ENCODE measurements at regions not wholly inside any gene's neighbourhood (a gene's known extent, or its start where the extent isn't known, plus 50 kb on each side); places are given as distances from the start of the nearest gene placed in this dataset.
"Not testable (repeated sequence)": the region's sequence is repeated elsewhere in the genome, so short reads cannot be mapped to it uniquely, and the experiment has no call there.

- TF ChIP-seq CTCF (IDR thresholded peaks at IDR 0.05) = no peak
- no peak for DNase-seq (ENCODE audit: low spot score)
- ATAC-seq (ENCODE audit: low FRiP score) = no peak
Observed at GRCh38 chr6:66094615-66095014, 387.6 kb upstream of the EYS start.

DNA sequence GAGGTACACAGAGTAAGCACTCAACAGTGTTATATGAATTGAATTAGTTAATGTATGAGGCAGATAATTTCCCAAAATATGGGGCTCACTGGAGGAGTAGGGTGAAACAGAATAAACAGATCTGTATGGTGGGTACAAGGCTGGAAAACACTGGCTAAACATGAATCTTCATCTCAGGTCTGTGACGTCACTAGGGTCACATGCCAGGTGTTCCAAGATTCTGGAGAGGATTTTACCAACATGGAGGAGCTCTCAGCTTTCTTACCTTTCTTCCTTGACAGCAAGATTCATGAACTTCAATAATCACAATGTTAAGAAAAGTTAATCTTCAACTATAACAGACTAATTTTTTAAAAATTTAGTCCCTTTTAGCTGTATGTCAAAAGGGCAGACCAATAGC, 385.3 kb upstream of the EYS start:
- DNase-seq (ENCODE audit: low spot score); ATAC-seq (ENCODE audit: low FRiP score): not testable (repeated sequence)

- ATAC-seq (ENCODE audit: low FRiP score) = no peak
- no peak for TF ChIP-seq CTCF (IDR thresholded peaks at IDR 0.05)
Observed at GRCh38 chr6:66086532-66086931, 379.5 kb upstream of the EYS start.

DNA sequence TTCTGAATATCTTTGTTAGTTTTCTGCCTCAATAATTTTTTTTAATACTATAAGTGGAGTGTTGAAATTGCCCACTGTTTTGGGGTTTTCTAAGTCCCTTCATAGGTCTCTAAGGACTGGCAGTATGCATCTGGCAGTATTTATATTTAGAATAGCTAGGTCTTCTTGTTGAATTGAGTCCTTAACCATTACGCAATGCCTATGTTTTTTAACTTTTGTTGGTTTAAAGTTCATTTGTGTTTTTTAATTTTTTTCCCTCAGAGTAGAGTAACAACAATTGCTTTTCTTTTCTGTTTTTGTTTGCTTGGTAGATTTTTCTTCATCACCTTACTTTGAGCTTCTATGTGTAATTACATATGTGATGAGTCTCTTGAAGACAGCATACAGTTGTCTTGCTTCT, 375.9 kb upstream of the EYS start:
- ATAC-seq (ENCODE audit: low FRiP score) = no peak
- DNase-seq (ENCODE audit: low spot score) = no peak
- TF ChIP-seq CTCF (IDR thresholded peaks at IDR 0.05) = no peak

More at GRCh38 chr6:66086532-66086931, 379.5 kb upstream of the EYS start:
- DNase-seq (ENCODE audit: low spot score) = no peak

DNA sequence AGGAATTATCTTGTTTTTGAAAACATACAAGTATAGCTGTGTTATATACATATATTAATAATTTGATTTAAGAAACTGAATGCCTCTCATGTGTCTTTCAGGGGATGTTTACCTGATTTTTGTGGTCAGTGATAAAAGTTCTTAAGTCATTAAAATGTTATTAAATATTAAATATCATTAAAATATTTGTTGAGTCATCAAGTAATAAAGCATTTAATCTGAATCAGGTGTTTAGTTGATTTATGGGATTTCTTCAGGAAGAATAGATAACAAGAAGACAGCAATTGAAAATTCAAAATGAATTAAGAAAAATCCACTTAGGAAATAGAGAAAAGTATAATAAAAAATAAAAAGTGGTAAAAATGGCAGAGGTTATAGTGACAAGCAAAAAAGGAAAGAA, 361.9 kb upstream of the EYS start:
- DNase-seq (ENCODE audit: low spot score) (no peak), ATAC-seq (ENCODE audit: low FRiP score) (no peak)
- no peak for TF ChIP-seq CTCF (IDR thresholded peaks at IDR 0.05)

- no peak for ATAC-seq (ENCODE audit: low FRiP score)
- TF ChIP-seq CTCF (IDR thresholded peaks at IDR 0.05) = no peak
- no peak for DNase-seq (ENCODE audit: low spot score)
Observed at GRCh38 chr6:66068033-66068432, 361.0 kb upstream of the EYS start.

GRCh38 chr6:66065313-66065712, 358.3 kb upstream of the EYS start:
- no peak for ATAC-seq (ENCODE audit: low FRiP score)
- DNase-seq (ENCODE audit: low spot score) = no peak
- no peak for TF ChIP-seq CTCF (IDR thresholded peaks at IDR 0.05)

- TF ChIP-seq CTCF (IDR thresholded peaks at IDR 0.05) = no peak
Observed at GRCh38 chr6:66057034-66057433, 350.0 kb upstream of the EYS start.

More at GRCh38 chr6:66057034-66057433, 350.0 kb upstream of the EYS start:
- no peak for ATAC-seq (ENCODE audit: low FRiP score)
- DNase-seq (ENCODE audit: low spot score) = no peak
